ENCODE measurements at regions not wholly inside any gene's neighbourhood (a gene's known extent, or its start where the extent isn't known, plus 50 kb on each side); places are given as distances from the start of the nearest gene placed in this dataset.

DNA sequence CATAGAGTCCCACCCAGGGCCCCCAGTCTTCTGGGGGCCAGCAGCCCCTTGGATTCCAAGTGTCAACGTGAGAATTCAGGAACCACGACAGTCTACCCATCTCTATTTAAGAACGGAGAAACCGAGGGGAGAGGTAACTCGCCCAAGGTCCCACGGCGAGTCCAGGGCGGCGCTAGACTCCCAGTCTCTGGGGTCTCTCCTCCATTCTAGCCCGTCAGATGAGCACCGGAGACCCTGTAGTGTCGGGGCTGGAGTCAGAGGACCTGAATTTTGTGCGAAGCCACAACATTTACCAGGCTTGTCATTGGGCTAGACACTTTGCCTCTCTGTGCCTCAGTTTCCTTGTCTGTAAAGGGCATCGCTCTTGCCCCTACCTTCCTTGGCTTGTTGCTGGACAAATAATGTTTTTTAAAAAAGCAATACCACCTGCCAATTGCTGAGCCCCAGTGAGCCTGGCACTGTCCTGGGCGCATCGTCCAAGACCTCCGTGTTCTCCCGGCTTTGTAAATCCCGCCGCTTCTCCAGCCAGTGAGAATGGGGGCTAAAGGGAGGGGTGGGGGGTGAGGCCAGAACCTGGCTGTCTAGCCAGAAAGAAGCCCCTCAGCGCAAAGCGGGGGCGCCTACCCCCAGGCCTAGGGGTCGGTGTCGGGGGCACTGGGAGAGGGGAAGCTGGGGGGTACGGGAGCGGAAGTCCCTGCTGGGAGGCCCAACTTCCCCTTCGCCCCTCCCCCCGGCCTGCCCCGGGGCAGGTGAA, 91.7 kb downstream of the NCR2 start (continued):
- TF ChIP-seq, protein P1, sequence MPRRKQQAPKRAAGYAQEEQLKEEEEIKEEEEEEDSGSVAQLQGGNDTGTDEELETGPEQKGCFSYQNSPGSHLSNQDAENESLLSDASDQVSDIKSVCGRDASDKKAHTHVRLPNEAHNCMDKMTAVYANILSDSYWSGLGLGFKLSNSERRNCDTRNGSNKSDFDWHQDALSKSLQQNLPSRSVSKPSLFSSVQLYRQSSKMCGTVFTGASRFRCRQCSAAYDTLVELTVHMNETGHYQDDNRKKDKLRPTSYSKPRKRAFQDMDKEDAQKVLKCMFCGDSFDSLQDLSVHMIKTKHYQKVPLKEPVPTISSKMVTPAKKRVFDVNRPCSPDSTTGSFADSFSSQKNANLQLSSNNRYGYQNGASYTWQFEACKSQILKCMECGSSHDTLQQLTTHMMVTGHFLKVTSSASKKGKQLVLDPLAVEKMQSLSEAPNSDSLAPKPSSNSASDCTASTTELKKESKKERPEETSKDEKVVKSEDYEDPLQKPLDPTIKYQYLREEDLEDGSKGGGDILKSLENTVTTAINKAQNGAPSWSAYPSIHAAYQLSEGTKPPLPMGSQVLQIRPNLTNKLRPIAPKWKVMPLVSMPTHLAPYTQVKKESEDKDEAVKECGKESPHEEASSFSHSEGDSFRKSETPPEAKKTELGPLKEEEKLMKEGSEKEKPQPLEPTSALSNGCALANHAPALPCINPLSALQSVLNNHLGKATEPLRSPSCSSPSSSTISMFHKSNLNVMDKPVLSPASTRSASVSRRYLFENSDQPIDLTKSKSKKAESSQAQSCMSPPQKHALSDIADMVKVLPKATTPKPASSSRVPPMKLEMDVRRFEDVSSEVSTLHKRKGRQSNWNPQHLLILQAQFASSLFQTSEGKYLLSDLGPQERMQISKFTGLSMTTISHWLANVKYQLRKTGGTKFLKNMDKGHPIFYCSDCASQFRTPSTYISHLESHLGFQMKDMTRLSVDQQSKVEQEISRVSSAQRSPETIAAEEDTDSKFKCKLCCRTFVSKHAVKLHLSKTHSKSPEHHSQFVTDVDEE (CRISPR knock-in tag; IDR thresholded peaks at IDR 0.05) = no peak
- no peak for TF ChIP-seq PPARA (CRISPR knock-in tag; IDR thresholded peaks at IDR 0.05; ENCODE audit: borderline replicate concordance)
- no peak for TF ChIP-seq ZFP3 (CRISPR knock-in tag; IDR thresholded peaks at IDR 0.05)
- no peak for TF ChIP-seq RARB (CRISPR knock-in tag; IDR thresholded peaks at IDR 0.05)

DNA sequence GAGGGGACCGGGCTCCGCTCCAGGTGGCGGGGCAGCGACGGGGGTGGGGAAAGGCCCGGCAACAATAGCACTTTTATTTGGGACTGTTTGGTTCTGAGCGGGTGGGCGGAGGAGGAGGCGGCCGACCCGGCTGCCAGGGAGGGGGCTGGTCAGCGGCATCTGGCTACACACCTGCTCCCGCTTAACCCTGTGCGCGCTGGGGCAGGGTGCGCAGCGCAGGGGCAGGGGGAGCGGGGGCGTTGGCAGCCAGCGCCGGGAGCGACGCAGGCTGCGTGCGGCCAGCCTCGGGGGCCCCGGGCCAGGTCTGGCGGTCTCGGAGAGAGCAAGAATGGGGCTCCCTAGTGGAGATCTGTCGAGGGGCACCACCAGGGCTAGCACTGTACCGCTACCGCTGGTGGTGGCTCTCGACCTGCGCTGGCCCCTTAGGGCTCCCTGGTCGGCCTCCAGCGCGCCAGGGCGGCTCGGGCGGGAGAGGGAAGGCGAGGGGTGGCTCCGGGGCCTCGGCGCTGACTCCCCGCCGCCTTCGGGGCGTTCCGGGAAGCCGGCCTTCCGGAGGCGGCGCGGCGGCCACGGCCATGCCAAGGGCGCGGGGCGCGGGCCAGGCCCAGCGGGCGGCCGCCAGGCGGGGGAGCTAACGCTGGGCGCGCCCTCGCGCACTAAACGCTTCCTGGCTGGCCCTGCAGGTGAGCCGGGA, 92.4 kb downstream of the NCR2 start:
- ATAC-seq = peak; percentile 57
- no peak for TF ChIP-seq GLIS3 (CRISPR knock-in tag; IDR thresholded peaks at IDR 0.05)
- TF ChIP-seq OSR1 (CRISPR knock-in tag; IDR thresholded peaks at IDR 0.05) = no peak
- TF ChIP-seq ZNF70 (CRISPR knock-in tag; IDR thresholded peaks at IDR 0.05) = no peak
- no peak for TF ChIP-seq ZFP3 (CRISPR knock-in tag; IDR thresholded peaks at IDR 0.05)
- no peak for TF ChIP-seq ZNF565 (CRISPR knock-in tag; conservative IDR thresholded peaks at IDR 0.05; ENCODE audit: low read depth)
- no peak for TF ChIP-seq ISL1 (CRISPR knock-in tag; IDR thresholded peaks at IDR 0.05)
- no peak for TF ChIP-seq ZC3H10 (CRISPR knock-in tag; IDR thresholded peaks at IDR 0.05)
- no peak for TF ChIP-seq PPARA (CRISPR knock-in tag; IDR thresholded peaks at IDR 0.05; ENCODE audit: borderline replicate concordance)

- ATAC-seq = no peak
- no peak for TF ChIP-seq ISL1 (CRISPR knock-in tag; IDR thresholded peaks at IDR 0.05)
- no peak for TF ChIP-seq ZC3H10 (CRISPR knock-in tag; IDR thresholded peaks at IDR 0.05)
- TF ChIP-seq, protein P2, sequence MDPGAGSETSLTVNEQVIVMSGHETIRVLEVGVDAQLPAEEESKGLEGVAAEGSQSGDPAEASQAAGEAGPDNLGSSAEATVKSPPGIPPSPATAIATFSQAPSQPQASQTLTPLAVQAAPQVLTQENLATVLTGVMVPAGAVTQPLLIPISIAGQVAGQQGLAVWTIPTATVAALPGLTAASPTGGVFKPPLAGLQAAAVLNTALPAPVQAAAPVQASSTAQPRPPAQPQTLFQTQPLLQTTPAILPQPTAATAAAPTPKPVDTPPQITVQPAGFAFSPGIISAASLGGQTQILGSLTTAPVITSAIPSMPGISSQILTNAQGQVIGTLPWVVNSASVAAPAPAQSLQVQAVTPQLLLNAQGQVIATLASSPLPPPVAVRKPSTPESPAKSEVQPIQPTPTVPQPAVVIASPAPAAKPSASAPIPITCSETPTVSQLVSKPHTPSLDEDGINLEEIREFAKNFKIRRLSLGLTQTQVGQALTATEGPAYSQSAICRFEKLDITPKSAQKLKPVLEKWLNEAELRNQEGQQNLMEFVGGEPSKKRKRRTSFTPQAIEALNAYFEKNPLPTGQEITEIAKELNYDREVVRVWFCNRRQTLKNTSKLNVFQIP (CRISPR knock-in tag; IDR thresholded peaks at IDR 0.05; ENCODE audit: borderline replicate concordance, low read depth) = no peak
- no peak for TF ChIP-seq CSDC2 (CRISPR knock-in tag; IDR thresholded peaks at IDR 0.05)
- no peak for TF ChIP-seq BACH2 (CRISPR knock-in tag; IDR thresholded peaks at IDR 0.05; ENCODE audit: borderline replicate concordance)
- no peak for TF ChIP-seq TOX (CRISPR knock-in tag; IDR thresholded peaks at IDR 0.05; ENCODE audit: borderline replicate concordance)
- no peak for TF ChIP-seq ARNTL (CRISPR knock-in tag; IDR thresholded peaks at IDR 0.05; ENCODE audit: borderline replicate concordance, low read depth)
- TF ChIP-seq TCF4 (CRISPR knock-in tag; IDR thresholded peaks at IDR 0.05; ENCODE audit: borderline replicate concordance) = no peak
- no peak for TF ChIP-seq ESRRG (CRISPR knock-in tag; IDR thresholded peaks at IDR 0.05)
- TF ChIP-seq CREB5 (CRISPR knock-in tag; IDR thresholded peaks at IDR 0.05; ENCODE audit: low read depth) = no peak
- TF ChIP-seq OSR1 (CRISPR knock-in tag; IDR thresholded peaks at IDR 0.05) = no peak
- TF ChIP-seq, protein P1 (CRISPR knock-in tag; IDR thresholded peaks at IDR 0.05) = no peak
- TF ChIP-seq, protein P3, sequence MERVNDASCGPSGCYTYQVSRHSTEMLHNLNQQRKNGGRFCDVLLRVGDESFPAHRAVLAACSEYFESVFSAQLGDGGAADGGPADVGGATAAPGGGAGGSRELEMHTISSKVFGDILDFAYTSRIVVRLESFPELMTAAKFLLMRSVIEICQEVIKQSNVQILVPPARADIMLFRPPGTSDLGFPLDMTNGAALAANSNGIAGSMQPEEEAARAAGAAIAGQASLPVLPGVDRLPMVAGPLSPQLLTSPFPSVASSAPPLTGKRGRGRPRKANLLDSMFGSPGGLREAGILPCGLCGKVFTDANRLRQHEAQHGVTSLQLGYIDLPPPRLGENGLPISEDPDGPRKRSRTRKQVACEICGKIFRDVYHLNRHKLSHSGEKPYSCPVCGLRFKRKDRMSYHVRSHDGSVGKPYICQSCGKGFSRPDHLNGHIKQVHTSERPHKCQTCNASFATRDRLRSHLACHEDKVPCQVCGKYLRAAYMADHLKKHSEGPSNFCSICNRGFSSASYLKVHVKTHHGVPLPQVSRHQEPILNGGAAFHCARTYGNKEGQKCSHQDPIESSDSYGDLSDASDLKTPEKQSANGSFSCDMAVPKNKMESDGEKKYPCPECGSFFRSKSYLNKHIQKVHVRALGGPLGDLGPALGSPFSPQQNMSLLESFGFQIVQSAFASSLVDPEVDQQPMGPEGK (CRISPR knock-in tag; IDR thresholded peaks at IDR 0.05; ENCODE audit: borderline replicate concordance) = no peak
- TF ChIP-seq ZFP30 (CRISPR knock-in tag; IDR thresholded peaks at IDR 0.05) = no peak
- TF ChIP-seq ZNF8 (CRISPR knock-in tag; IDR thresholded peaks at IDR 0.05) = no peak
- TF ChIP-seq ZNF70 (CRISPR knock-in tag; IDR thresholded peaks at IDR 0.05) = no peak
- TF ChIP-seq ZFP3 (CRISPR knock-in tag; IDR thresholded peaks at IDR 0.05) = no peak
- no peak for TF ChIP-seq SNAI2 (CRISPR knock-in tag; IDR thresholded peaks at IDR 0.05)
Observed at GRCh38 chr6:41428336-41428995, 93.1 kb downstream of the NCR2 start.

Data from SK-N-SH treated with all-trans-retinoic acid at 6 μM for 48 hours (cell line).